ENCODE measurements at regions not wholly inside any gene's neighbourhood (a gene's known extent, or its start where the extent isn't known, plus 50 kb on each side); places are given as distances from the start of the nearest gene placed in this dataset.
"Not testable (repeated sequence)": the region's sequence is repeated elsewhere in the genome, so short reads cannot be mapped to it uniquely, and the experiment has no call there.

DNA sequence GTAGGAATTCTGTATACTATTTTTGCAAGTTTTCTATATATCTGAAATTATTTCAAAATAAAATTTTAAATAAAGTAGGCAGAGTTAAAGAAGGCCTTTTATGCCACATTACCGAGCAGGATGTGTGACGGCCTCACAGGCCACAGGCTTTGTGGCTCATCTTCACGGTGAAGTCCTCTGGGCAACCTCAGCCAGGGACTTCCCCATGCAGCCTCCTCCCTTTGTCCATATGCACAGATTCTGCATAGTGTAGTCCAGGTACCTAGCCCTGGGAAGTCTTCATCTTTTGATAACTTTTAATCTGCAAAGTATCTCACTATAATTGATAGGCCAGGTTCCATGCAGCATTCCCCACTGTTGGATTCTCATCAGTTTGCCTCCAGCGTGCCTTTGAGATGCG is 62.8 kb downstream of the ARHGAP11B start:
- not testable (repeated sequence) for DNase-seq

DNA sequence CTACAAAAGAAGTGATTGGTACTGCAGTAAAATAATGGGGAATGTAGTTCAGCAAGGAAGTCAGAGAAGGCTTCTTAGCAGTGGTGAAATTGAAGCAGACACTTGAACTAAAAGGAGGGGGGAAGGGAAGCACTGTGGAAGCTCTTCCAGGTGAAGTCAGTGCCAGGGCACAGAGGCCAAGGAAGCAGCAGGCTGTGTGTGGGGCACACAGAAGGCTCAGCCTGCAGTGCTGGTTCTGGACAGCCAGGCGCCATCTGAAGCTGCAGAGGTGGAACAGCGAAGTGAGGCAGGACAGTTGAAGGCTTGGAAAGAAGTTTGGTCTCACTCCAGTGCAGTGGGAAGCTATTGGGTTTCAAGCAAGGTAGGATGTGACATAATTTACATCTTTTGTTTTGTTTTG is 64.2 kb downstream of the ARHGAP11B start:
- not testable (repeated sequence) for DNase-seq

DNA sequence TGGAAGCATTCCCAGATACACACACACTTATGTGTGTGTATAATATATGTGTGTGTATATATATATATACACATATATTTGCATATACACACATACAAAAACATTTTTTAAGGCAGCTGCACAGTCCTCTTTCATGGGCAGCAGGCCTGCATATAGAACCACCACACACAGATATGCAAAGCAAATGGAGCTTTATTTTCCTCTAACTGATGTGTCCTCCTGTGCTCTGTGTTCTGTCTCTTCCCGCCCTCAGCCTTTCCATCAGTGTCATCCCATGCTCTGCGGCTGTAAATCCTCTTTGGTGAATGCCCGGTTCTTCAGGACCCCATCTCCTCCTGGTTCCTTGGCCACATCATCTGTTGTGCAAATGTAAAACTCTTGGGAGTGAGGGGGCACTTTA is 69.9 kb downstream of the ARHGAP11B start:
- DNase-seq = not testable (repeated sequence)

DNA sequence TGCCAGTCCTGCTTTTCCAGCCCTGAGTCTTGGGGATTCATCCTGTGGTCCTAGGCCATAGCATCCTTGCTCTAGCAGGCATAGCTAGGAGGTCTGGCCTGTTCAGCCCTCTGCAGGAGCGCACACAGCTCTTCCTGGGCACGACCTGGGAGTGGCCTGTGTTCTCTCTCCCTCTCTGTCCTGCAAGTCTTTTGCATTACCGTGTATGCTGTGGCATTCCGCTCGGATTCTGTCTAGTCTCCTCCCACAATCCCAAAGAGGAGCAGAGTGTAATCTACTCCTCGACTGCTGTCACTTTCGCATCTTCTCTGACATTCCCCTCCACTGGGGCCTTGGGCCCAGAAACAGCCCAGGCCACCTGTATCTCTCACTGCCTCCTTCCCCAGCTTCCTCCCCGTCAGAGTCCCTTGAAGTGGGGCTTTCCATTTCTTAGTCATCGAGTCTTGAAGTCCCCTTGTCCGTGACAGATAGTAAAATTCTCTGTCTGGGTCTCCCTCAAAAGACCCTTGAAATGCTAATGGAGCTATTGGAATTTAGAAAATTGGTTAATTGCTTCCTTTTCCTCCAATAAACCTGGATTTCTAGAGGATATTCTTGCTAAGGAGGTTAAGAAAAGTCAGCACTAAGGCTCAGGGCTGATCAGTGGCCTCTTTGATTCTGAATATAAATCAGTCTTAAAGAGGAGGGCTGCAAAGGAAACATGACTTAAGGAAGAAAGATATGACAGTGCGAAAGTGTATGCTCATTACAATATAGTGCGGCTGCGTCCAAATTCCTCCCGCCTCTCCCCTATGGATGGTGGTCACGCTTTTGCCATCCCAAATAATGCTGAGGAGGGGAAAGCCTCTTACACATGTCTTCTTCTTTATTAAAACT is 70.7 kb downstream of the ARHGAP11B start:
- not testable (repeated sequence) for DNase-seq

DNA sequence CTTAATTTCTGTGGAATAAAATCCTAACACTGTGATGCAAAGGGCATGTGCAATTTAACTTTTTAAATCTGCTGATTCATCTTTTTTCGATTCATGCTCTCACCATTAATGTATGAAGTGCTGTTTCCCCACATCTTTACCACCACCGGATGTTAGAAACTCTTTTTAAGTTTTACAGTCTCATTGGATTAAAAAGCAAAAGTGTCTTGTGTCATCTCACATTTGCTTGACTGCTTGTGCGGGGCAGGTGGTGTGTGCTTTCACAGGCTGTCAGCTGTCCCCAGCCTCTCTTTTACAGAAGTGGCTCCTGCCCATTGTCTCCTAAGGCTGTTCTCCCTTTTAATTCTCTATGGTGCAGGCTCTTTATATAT is 71.4 kb downstream of the ARHGAP11B start:
- not testable (repeated sequence) for DNase-seq

DNA sequence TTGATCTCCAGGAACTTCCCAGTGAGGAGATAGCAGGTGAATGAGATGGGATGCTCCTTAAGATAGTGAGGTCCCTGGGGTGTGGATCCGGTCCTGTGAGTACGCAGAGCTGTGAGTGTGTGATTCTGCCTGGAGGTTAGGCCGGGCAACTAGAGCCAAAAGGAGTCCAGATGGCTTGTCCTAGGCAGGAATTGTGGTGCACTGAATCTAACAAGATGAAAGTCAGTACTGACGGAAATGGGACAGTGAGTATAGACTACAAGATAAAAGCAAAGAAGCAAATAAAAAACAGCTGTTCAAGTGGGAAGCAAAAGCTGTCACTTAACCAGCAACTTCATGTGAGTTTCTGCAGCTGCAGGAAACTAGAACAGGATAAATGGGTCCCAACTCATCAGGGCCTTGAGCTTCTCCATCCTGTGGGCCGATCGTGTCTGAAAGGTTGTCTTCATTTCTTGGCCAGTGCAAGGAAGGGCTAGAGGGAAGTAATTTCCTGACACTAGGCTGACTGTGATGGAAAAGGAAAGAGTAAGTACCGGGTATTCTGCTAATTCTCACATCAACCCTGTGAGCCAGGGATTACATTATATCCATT is 74.2 kb downstream of the ARHGAP11B start:
- not testable (repeated sequence) for DNase-seq

DNA sequence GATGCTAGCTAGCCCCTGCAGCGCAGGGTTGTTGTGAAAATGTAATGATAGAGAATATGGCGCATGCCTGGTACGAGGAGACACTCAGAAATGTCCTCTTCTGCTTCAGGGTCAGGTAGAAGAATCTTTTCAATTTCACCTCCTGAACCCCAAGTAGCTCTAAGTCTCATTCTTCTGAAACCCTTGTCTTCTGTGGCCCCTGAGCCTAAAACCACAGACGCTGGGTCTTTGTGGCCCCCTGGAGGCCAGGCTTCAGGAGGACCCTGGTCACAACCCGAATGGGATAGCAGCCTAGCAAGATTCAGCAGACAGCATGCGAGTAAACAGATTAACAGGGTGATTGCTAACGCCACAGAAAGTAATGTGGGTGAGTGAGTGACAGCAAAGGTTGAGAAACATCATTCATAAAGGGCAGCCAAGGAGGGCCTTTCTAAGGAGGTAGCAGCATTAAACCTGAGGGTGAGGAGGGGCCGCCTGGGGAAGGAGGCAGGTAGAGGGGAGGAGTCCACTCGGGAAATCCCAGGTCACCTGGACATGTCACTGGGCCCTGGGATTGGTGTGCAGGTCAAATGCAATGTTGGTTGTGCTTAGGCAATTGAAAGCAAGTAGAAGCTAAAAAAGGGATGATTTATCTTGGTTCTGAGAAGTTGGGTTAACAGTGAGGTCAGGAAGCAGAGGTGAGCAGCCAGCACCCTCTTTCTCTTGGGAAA is 82.2 kb downstream of the ARHGAP11B start:
- DNase-seq = not testable (repeated sequence)

DNA sequence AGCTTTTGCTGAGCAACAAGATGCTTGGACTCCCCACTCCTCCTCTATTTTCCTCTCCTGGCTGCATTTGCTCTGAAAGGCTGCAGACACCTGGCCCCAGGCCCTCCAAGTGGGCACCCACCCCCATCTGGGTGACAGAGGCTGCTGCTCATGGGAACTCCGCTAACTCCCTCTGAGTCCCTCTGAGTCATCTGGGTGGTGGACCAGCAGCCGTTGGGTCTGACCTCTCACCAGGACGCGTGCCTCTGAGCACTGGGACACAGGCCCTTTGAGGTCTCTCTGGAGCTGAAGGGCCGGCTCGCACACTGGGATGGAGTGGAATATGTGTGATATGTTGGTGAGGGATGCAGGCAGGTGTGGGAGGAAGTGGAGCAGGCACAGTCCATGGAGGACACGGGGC is 82.9 kb downstream of the ARHGAP11B start:
- not testable (repeated sequence) for DNase-seq

DNA sequence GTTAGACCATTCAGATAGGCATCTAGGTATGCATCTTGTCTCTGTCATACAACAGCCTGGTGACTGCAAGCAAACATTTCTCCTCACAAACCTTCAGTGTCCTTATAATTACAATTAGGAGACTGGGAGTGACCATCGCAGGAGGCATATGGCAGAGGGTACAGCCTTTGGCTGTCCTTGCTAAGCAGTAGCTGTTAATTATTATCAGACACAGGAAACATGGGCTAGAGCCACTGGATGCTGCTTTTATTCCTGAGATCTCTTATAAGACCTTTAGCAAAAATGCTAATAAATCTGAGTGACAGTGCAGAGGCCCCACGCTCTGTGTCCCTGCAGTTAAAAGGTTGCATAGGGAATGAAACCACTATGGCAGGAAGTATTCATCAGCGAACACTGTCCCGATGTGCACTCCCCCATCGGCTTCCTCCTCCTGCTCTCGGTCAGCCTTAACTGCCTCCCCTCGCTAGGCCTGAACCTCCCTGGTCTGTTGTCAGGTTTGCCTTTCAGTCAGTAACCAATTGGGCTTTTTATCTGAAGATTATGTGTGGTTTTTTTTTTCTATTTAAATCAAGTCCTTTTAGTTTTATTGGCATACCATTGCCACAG is 92.2 kb downstream of the ARHGAP11B start:
- not testable (repeated sequence) for DNase-seq

DNA sequence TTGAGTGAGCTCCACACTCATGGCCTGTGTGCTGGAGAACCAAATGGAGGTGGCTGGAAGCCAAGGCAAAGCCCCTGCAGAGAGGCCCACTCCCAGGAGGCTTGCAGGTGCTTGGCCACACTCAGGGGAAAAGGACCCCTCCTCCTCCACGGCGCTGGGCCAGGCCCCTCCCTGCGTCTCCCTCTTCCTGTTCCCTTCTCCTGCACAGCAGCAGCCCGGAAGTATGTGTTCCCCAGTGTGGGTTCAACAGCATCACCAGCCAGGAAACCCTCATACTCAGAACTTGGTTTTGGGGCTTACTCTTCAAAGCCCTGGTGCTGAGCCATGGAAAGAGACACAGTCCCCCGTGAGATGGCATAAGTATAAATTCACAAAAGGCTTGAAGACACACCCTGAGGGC is 93.4 kb downstream of the ARHGAP11B start:
- DNase-seq = not testable (repeated sequence)

DNA sequence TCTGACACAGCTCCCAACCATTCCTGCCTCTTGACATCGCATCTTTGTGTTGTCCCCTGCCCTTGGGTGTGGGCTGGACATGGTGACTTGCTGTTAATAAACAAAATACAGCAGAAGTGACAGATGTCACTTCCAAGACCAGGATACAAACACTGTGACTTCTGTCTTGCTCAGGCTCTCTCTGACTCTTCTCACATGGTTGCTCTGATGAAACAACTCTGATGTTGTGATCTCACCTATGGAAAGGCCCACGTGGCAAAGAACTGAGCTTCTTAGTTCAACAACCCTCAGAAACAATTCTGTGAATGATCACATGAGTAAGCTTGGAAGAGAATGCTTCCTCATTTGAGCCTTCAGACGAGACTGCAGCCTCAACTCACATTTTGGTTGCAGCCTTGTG is 94.9 kb downstream of the ARHGAP11B start:
- not testable (repeated sequence) for DNase-seq

DNA sequence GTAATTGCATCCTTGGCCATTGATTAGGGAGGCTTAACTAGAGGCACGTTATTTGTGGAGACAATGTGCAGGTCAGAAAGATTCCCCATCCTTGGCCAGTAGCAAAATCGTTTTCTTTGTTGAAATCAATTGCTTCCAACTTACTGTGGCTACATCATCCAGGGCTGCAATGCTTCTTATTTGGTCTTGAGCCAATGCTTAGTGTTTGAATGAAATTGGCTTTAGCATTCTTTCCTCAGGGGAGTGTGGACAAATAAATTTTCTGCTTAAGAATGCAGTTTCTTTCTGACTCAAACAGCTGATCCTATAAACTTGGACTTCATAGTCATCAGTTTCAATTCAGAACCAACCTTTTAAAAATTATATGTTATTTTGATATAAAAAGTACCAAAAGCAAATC is 95.6 kb downstream of the ARHGAP11B start:
- DNase-seq = not testable (repeated sequence)

DNA sequence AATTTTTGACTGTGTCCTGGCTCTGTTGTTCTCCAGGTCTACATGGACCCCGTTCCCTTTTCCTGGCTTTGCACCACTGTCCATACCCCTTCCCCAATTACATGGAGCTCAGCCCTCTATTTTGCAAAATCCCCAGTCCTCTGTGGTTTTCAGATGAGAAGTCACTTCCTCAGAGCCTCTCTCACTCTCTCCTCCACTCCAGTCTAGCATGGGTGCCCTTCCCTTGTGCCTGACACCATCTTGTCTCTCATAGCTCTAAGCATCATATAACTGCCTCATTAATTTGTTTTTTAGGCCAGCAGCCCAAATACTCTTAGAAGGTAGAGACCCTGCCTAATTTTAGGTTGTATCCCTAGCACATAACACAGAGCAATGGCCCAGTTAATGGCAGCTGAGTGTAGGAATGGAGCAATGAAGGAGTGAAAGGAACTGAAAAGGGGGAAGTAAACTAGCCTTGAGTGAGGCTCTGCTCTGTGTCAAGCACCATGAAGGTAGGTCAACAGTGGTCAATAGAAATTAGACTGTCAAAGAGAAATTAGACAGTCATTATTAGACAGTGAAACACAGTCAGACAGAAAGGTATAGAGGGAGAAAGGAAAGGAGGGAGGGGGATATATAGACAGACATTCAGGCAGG is 97.7 kb downstream of the ARHGAP11B start:
- not testable (repeated sequence) for DNase-seq

DNA sequence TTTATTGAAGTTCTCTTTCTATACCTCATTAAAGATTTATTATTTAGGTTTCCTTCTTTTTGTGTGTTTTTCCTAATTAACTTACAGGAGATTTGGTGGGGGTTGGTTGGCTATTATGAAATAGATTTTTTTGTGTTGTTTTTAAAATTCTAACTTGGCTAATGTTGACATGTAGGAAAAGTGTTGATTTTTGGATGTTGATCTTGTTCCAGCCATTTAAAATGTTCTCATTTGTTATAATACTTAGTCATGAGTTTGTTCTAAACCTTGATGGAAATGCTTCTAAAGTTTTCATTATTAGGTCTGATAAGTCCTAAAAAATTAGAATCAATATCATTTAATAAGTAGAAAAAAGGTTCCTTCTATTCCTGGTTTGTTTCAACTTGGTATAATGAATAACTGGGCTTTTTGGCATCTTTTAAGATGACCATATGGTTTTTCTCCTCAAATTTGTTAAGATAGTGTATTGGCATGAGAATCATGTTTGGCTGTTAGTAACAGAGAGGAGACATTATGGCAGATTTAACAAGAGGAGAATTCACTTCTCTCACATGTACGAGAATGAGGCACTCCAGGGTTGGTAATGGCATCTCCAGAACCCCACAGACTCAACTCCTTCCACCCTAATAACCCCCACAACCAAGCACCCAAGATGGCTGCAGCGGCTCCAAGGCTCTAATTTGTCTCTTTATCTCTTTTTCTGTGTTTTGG is 104.1 kb downstream of the ARHGAP11B start:
- not testable (repeated sequence) for DNase-seq

DNA sequence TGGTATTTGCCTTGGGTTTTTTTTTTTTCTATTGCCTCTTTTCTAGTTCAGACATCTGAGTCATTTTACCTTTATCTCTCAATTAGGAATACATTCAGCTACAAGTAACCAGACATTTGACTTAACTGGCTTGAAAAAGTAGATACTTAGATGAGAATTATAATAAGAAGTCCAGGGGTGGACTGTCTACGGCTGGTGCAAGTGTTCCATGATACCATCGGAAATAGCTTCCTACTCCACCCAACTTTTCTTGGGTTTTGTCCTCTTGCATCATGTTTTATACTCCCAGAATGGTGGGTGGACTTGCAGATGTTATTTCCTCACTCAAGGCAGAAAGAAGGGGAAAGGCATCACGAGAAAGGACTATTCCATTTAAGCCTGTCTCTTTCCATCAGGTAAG is 104.7 kb downstream of the ARHGAP11B start:
- DNase-seq = not testable (repeated sequence)

DNA sequence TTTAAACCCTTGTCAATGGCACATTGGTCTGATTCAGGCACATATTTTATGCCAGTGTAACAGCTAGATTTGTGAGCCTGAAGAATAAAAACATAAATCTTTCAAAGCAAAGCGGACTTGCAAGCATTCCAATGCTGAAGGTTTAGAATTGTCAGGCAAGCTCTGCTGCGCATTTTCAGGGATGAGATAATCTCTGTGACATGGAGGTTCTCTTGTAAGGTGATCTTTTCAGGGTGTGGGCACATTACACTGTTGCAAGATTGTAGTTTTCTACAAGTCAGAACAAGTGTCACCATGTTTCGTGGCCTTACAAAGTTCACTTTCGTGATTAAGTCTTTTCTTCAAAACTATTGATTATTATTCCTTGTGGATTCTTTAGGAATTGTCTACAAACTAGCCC is 106.2 kb downstream of the ARHGAP11B start:
- not testable (repeated sequence) for DNase-seq

DNA sequence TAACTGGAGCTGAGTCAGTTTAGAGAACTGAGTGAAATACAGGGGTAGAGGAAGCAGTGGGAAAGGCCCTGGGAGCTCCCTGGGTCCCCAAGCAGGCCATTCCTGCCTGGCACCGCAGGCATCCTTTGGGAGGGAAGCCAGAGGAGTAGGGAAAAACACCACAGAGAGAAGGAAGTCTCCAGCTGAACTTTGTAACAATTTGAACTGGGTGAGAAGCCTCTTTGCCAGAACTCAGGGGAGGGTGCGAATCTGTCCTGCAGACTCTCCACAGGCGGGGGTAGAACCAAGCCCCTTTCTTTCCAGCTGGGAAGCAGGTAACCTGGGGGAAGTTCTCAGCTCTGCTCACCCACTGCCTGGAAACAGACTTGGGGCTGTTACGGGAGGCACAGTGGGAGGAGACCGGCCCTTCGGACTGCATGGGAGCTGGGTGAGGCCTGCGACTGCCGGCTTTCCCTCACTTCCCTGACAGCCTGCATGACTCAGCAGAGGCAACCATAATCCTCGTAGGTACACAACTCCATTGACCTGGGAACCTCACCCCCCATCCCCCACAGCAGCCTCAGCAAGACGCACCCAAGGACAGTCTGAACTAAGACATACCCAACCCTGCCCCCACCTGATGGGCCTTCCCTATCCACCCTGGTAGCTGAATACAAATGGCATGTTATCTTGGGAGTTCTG is 110.1 kb downstream of the ARHGAP11B start:
- DNase-seq = not testable (repeated sequence)

DNA sequence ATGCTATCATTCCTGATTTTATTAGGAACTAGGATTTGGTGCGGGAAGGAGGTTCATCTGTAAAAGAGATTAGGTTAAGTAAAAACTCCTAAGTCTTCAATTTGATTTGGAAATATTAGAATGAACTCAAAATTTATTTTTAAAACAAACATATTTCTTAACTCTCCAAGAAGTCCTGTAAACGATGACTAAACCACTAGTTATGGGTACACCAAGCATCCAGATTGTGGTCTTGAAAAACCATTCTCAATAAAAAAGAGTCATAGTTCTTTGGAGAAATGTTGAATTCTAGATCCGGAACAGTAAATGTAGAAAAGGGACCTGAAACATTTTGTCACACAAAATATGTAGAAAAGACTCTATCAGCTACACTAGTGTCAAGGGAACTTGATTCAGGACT is 116.9 kb downstream of the ARHGAP11B start:
- DNase-seq = not testable (repeated sequence)

DNA sequence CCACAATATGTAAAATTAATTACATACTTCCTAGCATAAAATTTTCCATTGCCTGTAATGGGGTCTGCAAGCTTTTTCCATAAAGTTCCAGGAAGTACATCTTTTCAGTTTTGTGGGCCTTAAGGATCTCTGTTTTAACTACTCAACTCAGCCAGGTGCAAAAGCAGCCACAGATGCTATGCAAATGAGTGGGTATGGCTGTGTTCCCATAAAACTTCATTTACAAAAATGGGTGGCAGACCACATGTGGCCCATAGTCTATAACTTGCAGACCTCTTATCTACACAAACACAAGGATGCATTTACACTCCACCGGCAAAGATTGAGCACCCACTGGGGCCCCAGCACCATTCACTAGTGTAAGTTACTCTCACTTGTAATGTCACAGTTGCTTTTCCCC is 123.1 kb downstream of the ARHGAP11B start:
- DNase-seq = not testable (repeated sequence)

DNA sequence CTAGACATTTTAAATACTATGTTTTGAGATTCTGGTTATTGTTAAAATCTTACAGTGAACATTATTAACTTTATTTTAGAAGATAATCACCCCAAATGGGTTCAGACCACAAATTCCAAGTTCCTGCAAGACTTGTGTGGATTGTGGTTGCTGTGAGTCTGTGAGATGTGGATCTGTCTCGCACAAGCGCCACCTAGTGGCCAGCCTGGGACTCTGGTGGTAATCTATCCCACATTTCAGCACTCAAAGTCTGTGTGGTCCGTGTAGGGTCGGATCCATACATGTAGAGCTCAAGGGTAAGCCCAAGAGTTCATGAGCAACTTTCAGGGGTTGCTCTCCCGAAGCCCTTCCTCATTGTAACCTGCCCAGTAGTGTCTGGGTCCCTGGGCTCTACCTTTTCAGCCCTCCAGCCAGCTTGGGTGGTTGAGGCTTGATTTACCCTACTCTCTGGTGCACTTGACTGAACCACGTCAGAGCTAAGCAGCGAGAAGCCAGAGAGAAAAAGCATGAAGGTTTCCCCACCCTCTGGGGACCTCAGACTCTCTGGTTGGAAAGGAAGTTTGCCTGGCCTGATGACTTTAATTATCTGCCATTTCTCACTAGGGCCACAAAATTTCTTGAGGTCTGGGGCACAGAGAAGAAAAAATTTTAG is 129.2 kb downstream of the ARHGAP11B start:
- DNase-seq = not testable (repeated sequence)

DNA sequence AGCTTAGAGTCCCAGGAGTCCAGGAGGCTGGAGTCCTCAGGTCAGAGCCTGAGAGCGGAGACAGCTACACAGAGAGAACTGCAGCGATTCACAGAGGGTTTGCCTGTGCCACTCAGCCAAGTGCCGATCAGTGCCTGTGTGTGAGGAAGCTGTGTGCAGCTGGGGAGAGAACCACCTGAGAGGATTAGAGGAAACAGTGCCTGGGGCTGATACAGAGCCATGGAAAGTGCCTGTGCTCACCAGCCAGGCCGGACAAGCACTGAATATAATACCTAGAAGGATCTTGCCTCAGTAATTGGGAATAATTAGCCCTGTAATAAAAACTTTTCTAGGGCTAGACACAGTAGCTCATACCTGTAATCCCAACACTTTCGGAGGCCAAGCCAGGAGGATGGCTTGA is 134.7 kb downstream of the ARHGAP11B start:
- DNase-seq = not testable (repeated sequence)

All from NCI-H2029 (cell line).